ENCODE measurements at regions not wholly inside any gene's neighbourhood (a gene's known extent, or its start where the extent isn't known, plus 50 kb on each side); places are given as distances from the start of the nearest gene placed in this dataset.

GRCh38 chr22:27204280-27204679, 546.9 kb downstream of the MIAT start:
- DNase-seq (ENCODE audit: low spot score) = no peak

GRCh38 chr22:27204817-27205216, 547.4 kb downstream of the MIAT start:
- no peak for DNase-seq (ENCODE audit: low spot score)

- no peak for DNase-seq (ENCODE audit: low spot score)
These were observed 548.3 kb downstream of the MIAT start for GRCh38 chr22:27205492-27206373.

GRCh38 chr22:27206374-27207133, 549.2 kb downstream of the MIAT start:
- no peak for DNase-seq (ENCODE audit: low spot score)

GRCh38 chr22:27207266-27207665, 549.9 kb downstream of the MIAT start:
- no peak for DNase-seq (ENCODE audit: low spot score)

GRCh38 chr22:27207907-27208306, 550.5 kb downstream of the MIAT start:
- DNase-seq (ENCODE audit: low spot score) = no peak

- DNase-seq (ENCODE audit: low spot score) = no peak
These were observed 552.8 kb downstream of the MIAT start for GRCh38 chr22:27210111-27210730.

GRCh38 chr22:27212102-27212501, 554.7 kb downstream of the MIAT start:
- no peak for DNase-seq (ENCODE audit: low spot score)

- no peak for DNase-seq (ENCODE audit: low spot score)
These were observed 555.3 kb downstream of the MIAT start for GRCh38 chr22:27212617-27213177.

- DNase-seq (ENCODE audit: low spot score) = no peak
These were observed 555.9 kb downstream of the MIAT start for GRCh38 chr22:27213294-27213693.

- no peak for DNase-seq (ENCODE audit: low spot score)
These were observed 556.6 kb downstream of the MIAT start for GRCh38 chr22:27213766-27214581.

GRCh38 chr22:27214691-27215090, 557.3 kb downstream of the MIAT start:
- DNase-seq (ENCODE audit: low spot score) = no peak

- DNase-seq (ENCODE audit: low spot score) = no peak
These were observed 558.5 kb downstream of the MIAT start for GRCh38 chr22:27215871-27216270.

- DNase-seq (ENCODE audit: low spot score) = no peak
These were observed 559.1 kb downstream of the MIAT start for GRCh38 chr22:27216444-27216843.

- DNase-seq (ENCODE audit: low spot score) = no peak
These were observed 559.8 kb downstream of the MIAT start for GRCh38 chr22:27217154-27217553.

GRCh38 chr22:27218012-27218920, 560.9 kb downstream of the MIAT start:
- no peak for DNase-seq (ENCODE audit: low spot score)

- no peak for DNase-seq (ENCODE audit: low spot score)
These were observed 561.6 kb downstream of the MIAT start for GRCh38 chr22:27219036-27219435.

- DNase-seq (ENCODE audit: low spot score) = no peak
These were observed 563.0 kb downstream of the MIAT start for GRCh38 chr22:27220339-27220738.

- no peak for DNase-seq (ENCODE audit: low spot score)
These were observed 564.8 kb downstream of the MIAT start for GRCh38 chr22:27222178-27222577.

All from germinal center (tissue), 1 donor.